GM19455 (cell line): ENCODE measurements at regions not wholly inside any gene's neighbourhood (a gene's known extent, or its start where the extent isn't known, plus 50 kb on each side); places are given as distances from the start of the nearest gene placed in this dataset.

Experiments used
- ATAC-seq: cut with Tn5 transposase; IDR thresholded peaks from one replicate; pipeline ENCODE4 v1.9.1; 2021; ENCODE audit not compliant: unreplicated experiment

- ATAC-seq = peak; percentile 96
Measured at GRCh38 chr10:111338805-111339204, 262.0 kb downstream of the ADRA2A start.

- ATAC-seq = no peak
Measured at GRCh38 chr10:111344804-111345203, 268.0 kb downstream of the ADRA2A start.

GRCh38 chr10:111347386-111348013 is 270.7 kb downstream of the ADRA2A start:
- no peak for ATAC-seq

- no peak for ATAC-seq
Measured at GRCh38 chr10:111348076-111348475, 271.2 kb downstream of the ADRA2A start.

- ATAC-seq = no peak
Measured at GRCh38 chr10:111354859-111355258, 278.0 kb downstream of the ADRA2A start.

- no peak for ATAC-seq
Measured at GRCh38 chr10:111356571-111356970, 279.7 kb downstream of the ADRA2A start.

GRCh38 chr10:111357859-111358258 is 281.0 kb downstream of the ADRA2A start:
- ATAC-seq = no peak

GRCh38 chr10:111360260-111360925 is 283.6 kb downstream of the ADRA2A start:
- ATAC-seq = peak; percentile 83

- no peak for ATAC-seq
Measured at GRCh38 chr10:111367531-111367930, 290.7 kb downstream of the ADRA2A start.

GRCh38 chr10:111370101-111370500 is 293.3 kb downstream of the ADRA2A start:
- no peak for ATAC-seq

GRCh38 chr10:111373696-111374095 is 296.9 kb downstream of the ADRA2A start:
- no peak for ATAC-seq

GRCh38 chr10:111379534-111380187 is 302.8 kb downstream of the ADRA2A start:
- no peak for ATAC-seq

GRCh38 chr10:111384556-111384955 is 307.7 kb downstream of the ADRA2A start:
- ATAC-seq = no peak

GRCh38 chr10:111390813-111391563 is 314.2 kb downstream of the ADRA2A start:
- ATAC-seq = no peak

GRCh38 chr10:111392159-111392558 is 315.3 kb downstream of the ADRA2A start:
- no peak for ATAC-seq

GRCh38 chr10:111392910-111393309 is 316.1 kb downstream of the ADRA2A start:
- no peak for ATAC-seq

GRCh38 chr10:111410740-111411139 is 333.9 kb downstream of the ADRA2A start:
- ATAC-seq = no peak

GRCh38 chr10:111425459-111425858 is 348.6 kb downstream of the ADRA2A start:
- no peak for ATAC-seq

GRCh38 chr10:111429288-111430028 is 352.6 kb downstream of the ADRA2A start:
- no peak for ATAC-seq

GRCh38 chr10:111430070-111430469 is 353.2 kb downstream of the ADRA2A start:
- ATAC-seq = no peak

GRCh38 chr10:111432588-111432987 is 355.8 kb downstream of the ADRA2A start:
- ATAC-seq = no peak
